Panc1 (cell line): ENCODE measurements at regions not wholly inside any gene's neighbourhood (a gene's known extent, or its start where the extent isn't known, plus 50 kb on each side); places are given as distances from the start of the nearest gene placed in this dataset.

Experiments used
- ATAC-seq: fragments of 200-7000 bp; cut with Tn5 transposase; 2 replicates; pipeline ENCODE4 v1.9.1; 2020; ENCODE audit warnings: mild to moderate bottlenecking, moderate library complexity
- BruUV-seq: library from RNA; stranded (reverse); fragments of 400-500 nt; replicated peaks from 2 replicates; lab custom pipeline; 2021; lab: Mats Ljungman, UMichigan
- CTCF ChIA-PET: fragments of 300-600 bp; sonication (Branson Sonifier 250); formaldehyde crosslinking; loops from one replicate; lab custom pipeline; 2022; ENCODE audit warnings: antibody characterized with exemption; lab: Charles Lee
- POLR2A ChIA-PET: fragments of 300-600 bp; sonication (Branson Sonifier 250); formaldehyde crosslinking; loops from one replicate; lab custom pipeline; 2022; ENCODE audit warnings: antibody characterized with exemption; lab: Charles Lee
- DNase-seq: peaks from one replicate; pipeline ENCODE4 v3.0.0-alpha.2; 2010; ENCODE audit warnings: low read depth, low spot score
- H3K27ac ChIP-seq: 2 replicates; pipeline ENCODE4 v1.5.1; 2011; ENCODE audit warnings: mild to moderate bottlenecking, low read length, inconsistent platforms
- H3K27me3 ChIP-seq: fragments of 200-500 bp; sonication (Bioruptor generic); 2 replicates; pipeline ENCODE4 v1.6.0; 2014; ENCODE audit warnings: low read length, inconsistent platforms; ENCODE audit not compliant: control insufficient read depth, insufficient read depth
- H3K36me3 ChIP-seq: fragments of 200-500 bp; sonication (Bioruptor generic); 2 replicates; pipeline ENCODE4 v1.5.1; 2014; ENCODE audit warnings: inconsistent platforms, mild to moderate bottlenecking, low read length, moderate library complexity; ENCODE audit not compliant: control insufficient read depth, insufficient read depth
- H3K4me1 ChIP-seq: 2 replicates; pipeline ENCODE4 v1.5.1; 2011; ENCODE audit warnings: inconsistent platforms, mild to moderate bottlenecking, low read length, moderate library complexity; ENCODE audit not compliant: control insufficient read depth, insufficient read depth
- H3K4me3 ChIP-seq, 2 experiments: 2 replicates each; pipeline ENCODE4 v1.5.1; 2011 to 2012; ENCODE audit warnings: low read depth in 2 of 2, low read length in 2 of 2, mild to moderate bottlenecking in 2 of 2, inconsistent platforms in 1 of 2, moderate library complexity in 1 of 2
- H3K9me3 ChIP-seq: fragments of 200-500 bp; sonication (Bioruptor generic); 2 replicates; pipeline ENCODE4 v1.5.1; 2014; ENCODE audit warnings: low read depth, mild to moderate bottlenecking, inconsistent platforms, low read length, moderate library complexity; ENCODE audit not compliant: control insufficient read depth, insufficient read depth
- POLR2AphosphoS5 ChIP-seq: IDR thresholded peaks from 2 replicates; pipeline ENCODE4 v1.6.1; 2012; ENCODE audit warnings: mild to moderate bottlenecking, low read depth, low read length, moderate library complexity
- SIN3A ChIP-seq: IDR thresholded peaks from 2 replicates; pipeline ENCODE4 v1.6.1; 2012; ENCODE audit warnings: low read depth, mild to moderate bottlenecking, low read length, moderate library complexity, borderline replicate concordance; ENCODE audit not compliant: insufficient read depth
- TCF7L2 ChIP-seq: IDR thresholded peaks from 2 replicates; pipeline ENCODE4 v1.6.1; 2011; ENCODE audit warnings: mild to moderate bottlenecking, low read depth, low read length, inconsistent platforms
- in situ Hi-C: cut with HindIII; loops from 2 replicates; pipeline ENCODE4 v1.10.0; 2016; ENCODE audit warnings: low sequenced_read_pairs, low pct_unique_long_range_greater_than_20kb
- intact Hi-C: fragments of 100-400 bp; cut with micrococcal nuclease; formaldehyde crosslinking; loops from one replicate; pipeline ENCODE4 v1.10.0; 2022; ENCODE audit not compliant: unreplicated experiment
- TF ChIP-seq, protein P1 (sequence below): fragments of 450-650 bp; IDR thresholded peaks from 2 replicates; pipeline ENCODE4 v1.5.1; 2017; ENCODE audit warnings: mild to moderate bottlenecking
- TF ChIP-seq, protein P2 (sequence below), 2 experiments: IDR thresholded peaks; 2 replicates each; pipeline ENCODE4 v1.6.1; 2011 to 2012; ENCODE audit warnings: low read depth in 2 of 2, control low read depth in 1 of 2, low read length in 1 of 2, mild to moderate bottlenecking in 1 of 2, moderate library complexity in 1 of 2; ENCODE audit not compliant: insufficient read depth in 1 of 2

DNA sequence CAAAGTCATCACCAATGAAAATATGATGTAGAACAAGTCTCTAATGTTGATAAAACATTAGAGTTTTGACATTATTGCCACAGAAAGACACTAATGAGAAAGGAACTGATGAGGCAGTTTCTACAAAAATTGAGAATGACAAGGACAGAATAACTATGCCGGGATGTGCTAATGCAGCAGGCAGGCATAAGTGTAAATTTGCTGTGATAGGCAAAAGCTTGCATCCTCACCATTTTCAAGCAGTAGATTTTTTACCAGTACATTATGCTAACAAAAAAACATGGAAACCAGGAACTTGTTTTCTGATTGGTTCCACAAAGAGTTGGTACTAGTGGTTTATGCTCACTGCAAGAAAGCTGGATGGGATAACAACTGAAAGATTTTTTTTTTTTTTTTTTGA is 715.5 kb upstream of the LRRTM4 start:
- H3K27ac ChIP-seq = no peak overlapping the region
- no peaks in the 10 kb centered on the region for H3K27me3 ChIP-seq
- in situ Hi-C loops = no loop called here
- H3K36me3 ChIP-seq = no peaks in the 10 kb centered on the region
- DNase-seq = no peak
- BruUV-seq = no TSS peak
- no peak for ATAC-seq
- no peaks in the 10 kb centered on the region for H3K4me1 ChIP-seq
- intact Hi-C loops = no loop called here
- no peak overlapping the region for H3K4me3 ChIP-seq
- TF ChIP-seq, protein P1, sequence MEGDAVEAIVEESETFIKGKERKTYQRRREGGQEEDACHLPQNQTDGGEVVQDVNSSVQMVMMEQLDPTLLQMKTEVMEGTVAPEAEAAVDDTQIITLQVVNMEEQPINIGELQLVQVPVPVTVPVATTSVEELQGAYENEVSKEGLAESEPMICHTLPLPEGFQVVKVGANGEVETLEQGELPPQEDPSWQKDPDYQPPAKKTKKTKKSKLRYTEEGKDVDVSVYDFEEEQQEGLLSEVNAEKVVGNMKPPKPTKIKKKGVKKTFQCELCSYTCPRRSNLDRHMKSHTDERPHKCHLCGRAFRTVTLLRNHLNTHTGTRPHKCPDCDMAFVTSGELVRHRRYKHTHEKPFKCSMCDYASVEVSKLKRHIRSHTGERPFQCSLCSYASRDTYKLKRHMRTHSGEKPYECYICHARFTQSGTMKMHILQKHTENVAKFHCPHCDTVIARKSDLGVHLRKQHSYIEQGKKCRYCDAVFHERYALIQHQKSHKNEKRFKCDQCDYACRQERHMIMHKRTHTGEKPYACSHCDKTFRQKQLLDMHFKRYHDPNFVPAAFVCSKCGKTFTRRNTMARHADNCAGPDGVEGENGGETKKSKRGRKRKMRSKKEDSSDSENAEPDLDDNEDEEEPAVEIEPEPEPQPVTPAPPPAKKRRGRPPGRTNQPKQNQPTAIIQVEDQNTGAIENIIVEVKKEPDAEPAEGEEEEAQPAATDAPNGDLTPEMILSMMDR = no peak
- TF ChIP-seq POLR2AphosphoS5 = no peak
- TF ChIP-seq, protein P2, sequence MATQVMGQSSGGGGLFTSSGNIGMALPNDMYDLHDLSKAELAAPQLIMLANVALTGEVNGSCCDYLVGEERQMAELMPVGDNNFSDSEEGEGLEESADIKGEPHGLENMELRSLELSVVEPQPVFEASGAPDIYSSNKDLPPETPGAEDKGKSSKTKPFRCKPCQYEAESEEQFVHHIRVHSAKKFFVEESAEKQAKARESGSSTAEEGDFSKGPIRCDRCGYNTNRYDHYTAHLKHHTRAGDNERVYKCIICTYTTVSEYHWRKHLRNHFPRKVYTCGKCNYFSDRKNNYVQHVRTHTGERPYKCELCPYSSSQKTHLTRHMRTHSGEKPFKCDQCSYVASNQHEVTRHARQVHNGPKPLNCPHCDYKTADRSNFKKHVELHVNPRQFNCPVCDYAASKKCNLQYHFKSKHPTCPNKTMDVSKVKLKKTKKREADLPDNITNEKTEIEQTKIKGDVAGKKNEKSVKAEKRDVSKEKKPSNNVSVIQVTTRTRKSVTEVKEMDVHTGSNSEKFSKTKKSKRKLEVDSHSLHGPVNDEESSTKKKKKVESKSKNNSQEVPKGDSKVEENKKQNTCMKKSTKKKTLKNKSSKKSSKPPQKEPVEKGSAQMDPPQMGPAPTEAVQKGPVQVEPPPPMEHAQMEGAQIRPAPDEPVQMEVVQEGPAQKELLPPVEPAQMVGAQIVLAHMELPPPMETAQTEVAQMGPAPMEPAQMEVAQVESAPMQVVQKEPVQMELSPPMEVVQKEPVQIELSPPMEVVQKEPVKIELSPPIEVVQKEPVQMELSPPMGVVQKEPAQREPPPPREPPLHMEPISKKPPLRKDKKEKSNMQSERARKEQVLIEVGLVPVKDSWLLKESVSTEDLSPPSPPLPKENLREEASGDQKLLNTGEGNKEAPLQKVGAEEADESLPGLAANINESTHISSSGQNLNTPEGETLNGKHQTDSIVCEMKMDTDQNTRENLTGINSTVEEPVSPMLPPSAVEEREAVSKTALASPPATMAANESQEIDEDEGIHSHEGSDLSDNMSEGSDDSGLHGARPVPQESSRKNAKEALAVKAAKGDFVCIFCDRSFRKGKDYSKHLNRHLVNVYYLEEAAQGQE (IDR thresholded peaks at IDR 0.05; ENCODE audit: insufficient read depth in 1 of 2, low read depth in 2 of 2, low read length in 1 of 2) = no peak
- CTCF ChIA-PET = no interaction called here
- no peaks in the 10 kb centered on the region; the same call in 1 of the 2 replicates for H3K9me3 ChIP-seq
- POLR2A ChIA-PET = no interaction called here

DNA sequence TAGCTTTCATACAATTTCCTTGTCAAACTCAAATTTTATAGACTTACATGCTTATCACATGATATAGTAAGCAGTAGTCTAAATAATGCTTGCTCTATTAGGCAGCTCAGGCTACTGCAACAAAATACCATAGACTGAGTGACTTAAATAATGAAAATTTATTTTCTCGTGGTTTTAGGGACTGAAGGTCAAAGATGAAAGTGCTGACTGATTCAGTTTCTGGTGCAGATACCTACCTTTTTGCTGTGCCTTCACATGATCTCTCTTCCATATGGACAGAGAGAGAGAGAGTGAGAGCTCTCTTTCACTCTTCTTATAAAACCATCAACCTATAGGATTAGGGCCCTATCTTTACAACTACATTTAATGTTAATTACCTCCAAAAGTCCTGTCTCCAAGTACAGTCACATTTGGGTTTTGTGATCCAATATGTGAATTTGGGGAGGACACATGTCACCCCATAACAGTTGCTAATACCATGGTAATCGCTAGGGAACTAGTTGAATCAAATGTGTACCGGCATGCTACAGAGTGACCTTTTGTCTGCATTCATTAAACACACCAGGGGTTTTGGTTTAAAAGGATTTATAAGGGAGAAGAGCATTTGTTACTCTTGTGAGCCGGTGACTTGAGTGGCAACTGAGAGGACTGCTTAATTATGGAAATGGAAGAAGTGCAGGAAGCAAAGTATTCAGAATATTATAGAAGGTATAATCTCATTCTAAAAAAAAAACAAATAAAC is 723.4 kb upstream of the LRRTM4 start:
- Histone ChIP-seq H3K4me1 (no peaks in the 10 kb centered on the region), H3K27ac (no peak overlapping the region), H3K4me3 (no peak overlapping the region), H3K27me3 (no peaks in the 10 kb centered on the region), H3K9me3 (no peaks in the 10 kb centered on the region), H3K36me3 (no peaks in the 10 kb centered on the region)
- in situ Hi-C loops (no loop called here), intact Hi-C loops (no loop called here)
- POLR2A ChIA-PET = no interaction called here
- no peak for ATAC-seq
- no peak for DNase-seq
- no peak for TF ChIP-seq SIN3A
- TF ChIP-seq, protein P2 (IDR thresholded peaks at IDR 0.05; ENCODE audit: insufficient read depth in 1 of 2, low read depth in 2 of 2, low read length in 1 of 2) = no peak
- TF ChIP-seq POLR2AphosphoS5 = no peak
- TF ChIP-seq, protein P1 = no peak
- TF ChIP-seq TCF7L2 = no peak
- BruUV-seq = no TSS peak
- CTCF ChIA-PET = no interaction called here
